B cell (primary cell): ENCODE measurements at regions not wholly inside any gene's neighbourhood (a gene's known extent, or its start where the extent isn't known, plus 50 kb on each side); places are given as distances from the start of the nearest gene placed in this dataset.

Source experiments
- ATAC-seq: fragments of 200-7000 bp; cut with Tn5 transposase; one replicate; pipeline ENCODE4 v1.10.0; 2021; ENCODE audit warnings: low read depth, mild to moderate bottlenecking, moderate number of reproducible peaks, moderate library complexity
- CTCF ChIA-PET: fragments of 350-600 bp; sonication (Branson Sonifier 250); formaldehyde crosslinking; loops from one replicate; lab custom pipeline; 2021; ENCODE audit warnings: antibody characterized with exemption, inconsistent platforms; lab: Charles Lee
- POLR2A ChIA-PET: fragments of 350-600 bp; sonication (Branson Sonifier 250); formaldehyde crosslinking; loops from one replicate; lab custom pipeline; 2021; ENCODE audit warnings: antibody characterized with exemption; lab: Charles Lee
- DNase-seq: peaks from one replicate; pipeline ENCODE4 v3.0.0; 2013
- H2AFZ ChIP-seq: 2 replicates; pipeline ENCODE4 v1.6.1; 2012; ENCODE audit warnings: mild to moderate bottlenecking, low read depth, low read length; ENCODE audit not compliant: insufficient read depth, poor library complexity, severe bottlenecking
- H3K27ac ChIP-seq, 2 donors: 1 replicate in 1 of 2; 2 replicates in 1 of 2; pipeline ENCODE4 v1.5.1; 2012 to 2013; ENCODE audit warnings: low read length in 2 of 2, mild to moderate bottlenecking in 2 of 2, moderate library complexity in 1 of 2
- H3K27me3 ChIP-seq, 4 experiments: fragments of 200-600 bp in 1 of 4; sonication (generic) in 1 of 4; replicated peaks in 1 of 4; 1 replicate in 2 of 4; 2 replicates in 2 of 4; pipeline versions ENCODE4 v1.6.1 to v1.7.0; 2013 to 2016; ENCODE audit warnings: low read length in 3 of 4, mild to moderate bottlenecking in 2 of 4, mixed read lengths in 1 of 4, moderate library complexity in 1 of 4; ENCODE audit not compliant: insufficient read depth in 4 of 4, control insufficient read depth in 3 of 4; ENCODE audit errors: control extremely low read depth in 1 of 4
- H3K36me3 ChIP-seq, 2 experiments: replicated peaks in 1 of 2; 1 replicate in 1 of 2; 2 replicates in 1 of 2; pipeline versions ENCODE4 v1.6.1 to v1.7.1; 2013; ENCODE audit warnings: low read length in 1 of 2; ENCODE audit not compliant: insufficient read depth in 2 of 2, control insufficient read depth in 1 of 2; ENCODE audit errors: control extremely low read depth in 1 of 2, extremely low read depth in 1 of 2
- H3K4me1 ChIP-seq, 2 donors: fragments of 200-600 bp in 1 of 2; sonication (generic) in 1 of 2; 1 replicate in 1 of 2; 2 replicates in 1 of 2; pipeline versions ENCODE4 v1.5.1 to v1.6.1; 2013 to 2017; ENCODE audit warnings: low read length in 2 of 2; ENCODE audit not compliant: control insufficient read depth in 2 of 2, insufficient read depth in 2 of 2
- H3K4me2 ChIP-seq: replicated peaks from 2 replicates; pipeline ENCODE3; 2012; ENCODE audit warnings: mild to moderate bottlenecking, low read depth, low read length; ENCODE audit not compliant: poor library complexity, severe bottlenecking
- H3K4me3 ChIP-seq, 5 experiments: fragments of 200-600 bp in 1 of 5; sonication (generic) in 1 of 5; 1 replicate in 3 of 5; 2 replicates in 2 of 5; pipeline versions ENCODE4 v1.5.1 to v1.7.0; 2011 to 2016; ENCODE audit warnings: low read length in 4 of 5, mild to moderate bottlenecking in 4 of 5, low read depth in 2 of 5, control low read depth in 1 of 5, moderate library complexity in 1 of 5; ENCODE audit not compliant: insufficient read depth in 1 of 5; ENCODE audit errors: control extremely low read depth in 1 of 5, extremely low read depth in 1 of 5
- H3K79me2 ChIP-seq: fragments of 200-600 bp; sonication (generic); one replicate; pipeline ENCODE4 v1.6.0; 2016; ENCODE audit warnings: low read length; ENCODE audit not compliant: control insufficient read depth, insufficient read depth
- H3K9ac ChIP-seq: fragments of 200-600 bp; sonication (generic); 2 replicates; pipeline ENCODE4 v1.6.1; 2017; ENCODE audit warnings: mild to moderate bottlenecking, low read length, moderate library complexity
- H3K9me3 ChIP-seq, 3 donors: one replicate each; pipeline versions ENCODE4 v1.6.1 to v1.7.1; 2013; ENCODE audit warnings: low read length in 2 of 3; ENCODE audit not compliant: control insufficient read depth in 2 of 3, insufficient read depth in 1 of 3; ENCODE audit errors: control extremely low read depth in 1 of 3
- H4K20me1 ChIP-seq: 2 replicates; pipeline ENCODE4 v1.6.0; 2012; ENCODE audit warnings: mild to moderate bottlenecking, low read length; ENCODE audit not compliant: insufficient read depth, control insufficient read depth, poor library complexity, severe bottlenecking
- H3K27ac Mint-ChIP-seq: one replicate; pipeline ENCODE4 v1.8.0; 2021; ENCODE audit warnings: mixed read lengths
- H3K27me3 Mint-ChIP-seq: one replicate; pipeline ENCODE4 v1.8.0; 2021; ENCODE audit warnings: mixed read lengths
- H3K4me1 Mint-ChIP-seq: one replicate; pipeline ENCODE4 v1.8.0; 2021; ENCODE audit warnings: mixed read lengths
- H3K4me3 Mint-ChIP-seq: one replicate; pipeline ENCODE4 v1.8.0; 2021; ENCODE audit warnings: mixed read lengths
- H3K9me3 Mint-ChIP-seq: one replicate; pipeline ENCODE4 v1.8.0; 2022; ENCODE audit warnings: mixed read lengths; ENCODE audit not compliant: insufficient read depth
- CTCF ChIP-seq: fragments of 200-600 bp; IDR thresholded peaks from one replicate; pipeline ENCODE4 v1.8.0; 2022; ENCODE audit warnings: antibody characterized with exemption, mild to moderate bottlenecking
- EZH2 ChIP-seq: IDR thresholded peaks from 2 replicates; pipeline ENCODE4 v1.6.1; 2012; ENCODE audit warnings: borderline replicate concordance, low read depth, mild to moderate bottlenecking, moderate library complexity, low read length; ENCODE audit not compliant: insufficient read depth, poor library complexity, severe bottlenecking
- WGBS: methylation state at CpG from one replicate; pipeline ENCODE4 v1.1.5; 2013; ENCODE audit warnings: missing lambda C conversion rate; ENCODE audit not compliant: insufficient coverage; 5-methylcytosine and 5-hydroxymethylcytosine counted together
- intact Hi-C: fragments of 100-400 bp; cut with micrococcal nuclease; formaldehyde crosslinking; loops from one replicate; pipeline ENCODE4 v1.10.0; 2022

- no peaks in the 10 kb centered on the region for H3K27me3 ChIP-seq
- H3K27ac Mint-ChIP-seq: no peak overlapping the region
- H3K9me3 ChIP-seq: peaks cover 0 to 4% (median 0%) of the 10 kb centered on the region in 3 donors
- TF ChIP-seq EZH2 (no peak), CTCF (no peak)
- DNase-seq (no peak), ATAC-seq (no peak)
- H3K4me1 Mint-ChIP-seq: no peaks in the 10 kb centered on the region
- ChIA-PET CTCF (no interaction called here), POLR2A (no interaction called here)
- no peak overlapping the region for H3K9ac ChIP-seq
- H3K9me3 Mint-ChIP-seq: no peaks in the 10 kb centered on the region
- H4K20me1 ChIP-seq: no peaks in the 10 kb centered on the region
- WGBS: no CpG with 5 or more reads among the region's 3 CpGs
- H3K4me3 Mint-ChIP-seq: no peak overlapping the region
- intact Hi-C loops: no loop called here
- no peak overlapping the region for H3K4me3 ChIP-seq
- H3K27ac ChIP-seq: no peak overlapping the region
- no peaks in the 10 kb centered on the region for H3K79me2 ChIP-seq
- H3K4me1 ChIP-seq: no peaks in the 10 kb centered on the region
- H3K36me3 ChIP-seq: no peaks in the 10 kb centered on the region
- no peaks in the 10 kb centered on the region for H3K27me3 Mint-ChIP-seq
- H3K4me2 ChIP-seq: no peak overlapping the region
- H2AFZ ChIP-seq: no peak overlapping the region
Measured at GRCh38 chr7:9846902-9847301, 1126.8 kb upstream of the PHF14 start.

GRCh38 chr7:9854605-9855004 is 1119.1 kb upstream of the PHF14 start:
- H3K79me2 ChIP-seq: no peaks in the 10 kb centered on the region
- no peak overlapping the region for H2AFZ ChIP-seq
- CTCF ChIA-PET: no interaction called here
- ATAC-seq: no peak
- POLR2A ChIA-PET: no interaction called here
- peaks cover 0 to 3% (median 0%) of the 10 kb centered on the region in 3 donors for H3K9me3 ChIP-seq
- TF ChIP-seq EZH2 (no peak), CTCF (no peak)
- no peaks in the 10 kb centered on the region for H3K27me3 ChIP-seq
- Mint-ChIP-seq H3K9me3 (peaks cover 2% of the 10 kb centered on the region), H3K27ac (no peak overlapping the region), H3K27me3 (no peaks in the 10 kb centered on the region), H3K4me3 (no peak overlapping the region), H3K4me1 (no peaks in the 10 kb centered on the region)
- H3K27ac ChIP-seq: no peak overlapping the region
- no peak overlapping the region for H3K4me3 ChIP-seq
- no peak overlapping the region for H3K4me2 ChIP-seq
- H3K36me3 ChIP-seq: no peaks in the 10 kb centered on the region
- no CpG with 5 or more reads among the region's 2 CpGs for WGBS
- H4K20me1 ChIP-seq: no peaks in the 10 kb centered on the region
- intact Hi-C loops: no loop called here
- DNase-seq: no peak
- no peak overlapping the region for H3K9ac ChIP-seq
- H3K4me1 ChIP-seq: no peaks in the 10 kb centered on the region
